SHP77 treated with DMSO at 0.1 percent for 48 hours (cell line): ENCODE measurements at regions not wholly inside any gene's neighbourhood (a gene's known extent, or its start where the extent isn't known, plus 50 kb on each side); places are given as distances from the start of the nearest gene placed in this dataset.

Source experiments
- DNase-seq: peaks from one replicate; lab custom pipeline; 2025; lab: John Stamatoyannopoulos, UW

GRCh38 chr15:60057554-60057953, 53.4 kb downstream of the FOXB1 start:
- no peak for DNase-seq

- no peak for DNase-seq
These were observed 55.1 kb downstream of the FOXB1 start for GRCh38 chr15:60059186-60059585.

GRCh38 chr15:60061758-60062157, 57.6 kb downstream of the FOXB1 start:
- DNase-seq: no peak

- no peak for DNase-seq
These were observed 58.7 kb downstream of the FOXB1 start for GRCh38 chr15:60062826-60063225.

- DNase-seq: no peak
These were observed 61.8 kb downstream of the FOXB1 start for GRCh38 chr15:60065951-60066350.

- DNase-seq: no peak
These were observed 66.9 kb downstream of the FOXB1 start for GRCh38 chr15:60070838-60071493.

GRCh38 chr15:60072826-60073465, 68.8 kb downstream of the FOXB1 start:
- no peak for DNase-seq

GRCh38 chr15:60073466-60073840, 69.3 kb downstream of the FOXB1 start:
- DNase-seq: no peak

GRCh38 chr15:60074181-60074885, 70.2 kb downstream of the FOXB1 start:
- no peak for DNase-seq

GRCh38 chr15:60076045-60076444, 71.9 kb downstream of the FOXB1 start:
- no peak for DNase-seq

- DNase-seq: no peak
These were observed 72.6 kb downstream of the FOXB1 start for GRCh38 chr15:60076582-60077276.

- DNase-seq: no peak
These were observed 73.7 kb downstream of the FOXB1 start for GRCh38 chr15:60077581-60078359.

- DNase-seq: no peak
These were observed 75.1 kb downstream of the FOXB1 start for GRCh38 chr15:60079210-60079609.

GRCh38 chr15:60081976-60082375, 77.9 kb downstream of the FOXB1 start:
- no peak for DNase-seq

- DNase-seq: no peak
These were observed 79.2 kb downstream of the FOXB1 start for GRCh38 chr15:60083318-60083717.

GRCh38 chr15:60086681-60087429, 82.7 kb downstream of the FOXB1 start:
- DNase-seq: no peak

GRCh38 chr15:60087561-60087960, 83.5 kb downstream of the FOXB1 start:
- no peak for DNase-seq

GRCh38 chr15:60090747-60091146, 86.6 kb downstream of the FOXB1 start:
- no peak for DNase-seq

GRCh38 chr15:60091157-60091556, 87.0 kb downstream of the FOXB1 start:
- no peak for DNase-seq

- DNase-seq: no peak
These were observed 87.8 kb downstream of the FOXB1 start for GRCh38 chr15:60091911-60092310.
